GM18858 (cell line): ENCODE measurements at regions not wholly inside any gene's neighbourhood (a gene's known extent, or its start where the extent isn't known, plus 50 kb on each side); places are given as distances from the start of the nearest gene placed in this dataset.

Source experiments
- ATAC-seq: cut with Tn5 transposase; IDR thresholded peaks from one replicate; pipeline ENCODE4 v1.9.1; 2021; ENCODE audit not compliant: unreplicated experiment

- no peak for ATAC-seq
These were observed 127.6 kb upstream of the LPP start for GRCh38 chr3:188026191-188026968.

DNA sequence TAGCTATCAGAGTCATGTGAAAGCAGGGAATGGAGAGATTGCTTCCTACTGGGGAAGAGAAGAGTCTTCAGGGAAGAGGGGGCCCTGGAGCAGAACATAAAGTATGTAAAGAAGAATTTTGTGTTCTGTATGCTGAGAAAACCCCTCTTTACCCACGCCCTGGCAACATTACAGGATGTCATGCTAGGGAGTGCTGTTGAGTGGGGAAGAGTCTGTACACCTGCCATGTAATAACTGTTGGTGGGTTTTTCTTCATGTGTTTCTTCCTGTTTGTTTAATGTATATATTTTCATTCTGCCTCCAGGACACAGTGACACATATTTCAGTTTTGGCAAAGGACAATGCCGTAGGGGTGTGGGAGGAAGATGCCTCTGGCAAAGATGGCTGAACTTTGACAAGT is 122.8 kb upstream of the LPP start:
- ATAC-seq, result no peak

DNA sequence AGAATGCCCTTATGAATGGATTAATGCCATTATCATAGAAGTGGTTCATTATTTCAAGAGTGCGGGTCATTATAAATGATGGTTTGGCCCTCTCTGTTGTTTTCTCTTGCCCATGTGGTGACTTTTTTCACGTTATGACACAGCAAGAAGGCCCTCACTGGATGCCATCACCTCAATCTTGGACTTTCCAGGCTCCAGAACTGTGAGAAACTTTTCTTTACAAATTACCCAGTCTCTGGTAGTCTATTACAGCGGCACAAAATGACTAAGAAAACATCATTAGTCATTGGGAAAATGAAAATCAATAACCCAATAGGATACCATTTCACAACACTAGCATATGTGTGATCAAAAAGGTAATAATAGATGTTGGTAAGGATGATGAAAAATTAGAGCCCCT is 119.0 kb upstream of the LPP start:
- no peak for ATAC-seq

- no peak for ATAC-seq
These were observed 117.4 kb upstream of the LPP start for GRCh38 chr3:188036375-188037194.

DNA sequence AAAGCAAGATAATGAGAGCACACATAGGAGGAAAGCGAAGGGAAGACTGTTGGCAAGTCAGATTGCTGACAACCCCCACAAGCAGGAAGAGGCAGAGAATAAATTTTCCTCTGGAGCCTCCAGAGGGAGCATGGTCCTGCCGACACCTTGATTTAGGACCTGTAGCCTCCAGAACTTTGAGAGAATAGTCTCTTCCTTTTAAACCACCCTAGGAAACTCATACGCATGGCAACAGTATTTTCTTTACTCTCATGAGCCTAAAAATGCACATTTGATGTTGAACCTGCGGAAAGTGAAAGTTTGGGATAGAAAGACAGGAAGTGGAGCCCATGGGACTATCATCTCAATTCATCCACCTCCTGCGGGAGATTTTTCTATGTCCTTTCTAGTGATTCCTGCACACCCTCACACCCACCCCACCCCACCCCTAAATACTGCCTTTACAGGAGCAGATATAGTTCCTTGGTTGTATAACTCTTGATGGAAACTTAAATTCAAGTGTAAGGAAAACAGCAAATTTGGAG is 116.7 kb upstream of the LPP start:
- no peak for ATAC-seq

DNA sequence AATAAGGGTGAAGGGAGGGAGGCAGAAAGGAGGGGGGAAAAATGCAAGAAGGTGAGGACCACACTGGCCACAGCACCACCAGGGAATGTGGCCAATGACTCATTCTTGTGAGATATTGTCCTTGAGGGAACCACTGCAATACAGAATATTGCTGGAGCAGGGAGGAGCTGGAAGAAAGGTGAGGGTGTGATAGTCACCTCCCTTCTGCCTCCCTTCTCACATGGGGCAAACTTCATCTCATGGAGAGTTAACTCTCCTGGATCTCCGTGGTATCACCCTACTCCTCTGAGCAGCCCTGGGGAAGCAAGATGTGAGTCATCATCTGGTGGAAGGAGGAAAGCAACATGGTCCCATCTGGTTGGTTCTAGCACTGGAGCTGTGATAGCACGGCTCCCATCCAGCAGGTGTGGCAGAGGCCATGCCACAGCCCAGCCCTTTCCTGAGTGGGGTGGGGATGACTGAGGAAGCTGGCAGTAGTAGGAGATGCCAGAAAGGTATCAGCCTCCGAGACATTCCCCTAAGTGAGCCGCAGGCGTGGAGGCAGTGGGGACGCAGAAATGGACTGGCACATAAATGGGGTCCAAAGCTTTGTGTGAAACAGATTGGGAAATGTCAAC is 115.9 kb upstream of the LPP start:
- no peak for ATAC-seq

DNA sequence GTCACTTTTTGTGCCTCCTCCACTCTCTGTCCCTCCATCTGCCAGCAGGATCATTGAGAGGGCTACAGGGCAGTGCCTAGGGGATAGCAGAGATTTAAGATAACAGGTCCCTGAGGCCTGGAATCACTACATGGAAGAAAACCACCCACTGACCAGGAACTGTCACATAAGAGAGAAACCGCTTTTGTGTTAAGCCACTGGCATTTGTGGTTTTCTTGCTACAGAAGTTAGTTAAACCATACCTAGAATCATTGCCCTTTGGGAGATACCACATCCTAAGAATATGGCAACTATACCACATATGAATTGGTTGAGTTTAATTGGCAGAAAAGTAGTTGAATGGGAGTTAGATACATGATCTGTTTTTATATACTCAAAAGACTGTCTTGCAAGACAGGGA is 112.8 kb upstream of the LPP start:
- no peak for ATAC-seq

GRCh38 chr3:188041895-188042294 is 112.1 kb upstream of the LPP start:
- no peak for ATAC-seq

- ATAC-seq, result no peak
These were observed 111.5 kb upstream of the LPP start for GRCh38 chr3:188042466-188042865.

DNA sequence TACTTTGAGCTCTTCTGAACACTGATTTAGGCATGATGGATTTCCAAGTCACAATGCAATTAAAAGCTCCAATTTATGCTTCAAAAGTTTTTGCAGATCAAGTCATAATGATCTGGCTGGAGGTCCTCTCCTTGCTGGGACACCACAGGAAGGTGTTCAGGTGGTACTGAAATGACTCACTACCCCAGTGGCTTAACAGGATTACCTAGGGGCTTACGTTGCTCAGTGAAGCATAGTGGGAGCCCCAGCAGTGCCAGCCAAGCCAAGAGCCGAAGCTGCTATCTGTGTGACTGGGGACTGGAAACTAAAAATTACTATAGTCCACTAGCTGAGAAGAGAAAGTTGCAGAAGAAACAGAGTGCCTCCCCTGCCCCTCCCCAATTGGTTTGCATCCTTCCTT is 110.1 kb upstream of the LPP start:
- no peak for ATAC-seq

- ATAC-seq, result no peak
These were observed 107.3 kb upstream of the LPP start for GRCh38 chr3:188046561-188047211.

GRCh38 chr3:188047536-188047935 is 106.4 kb upstream of the LPP start:
- no peak for ATAC-seq

GRCh38 chr3:188049606-188050530 is 104.1 kb upstream of the LPP start:
- ATAC-seq, result no peak

DNA sequence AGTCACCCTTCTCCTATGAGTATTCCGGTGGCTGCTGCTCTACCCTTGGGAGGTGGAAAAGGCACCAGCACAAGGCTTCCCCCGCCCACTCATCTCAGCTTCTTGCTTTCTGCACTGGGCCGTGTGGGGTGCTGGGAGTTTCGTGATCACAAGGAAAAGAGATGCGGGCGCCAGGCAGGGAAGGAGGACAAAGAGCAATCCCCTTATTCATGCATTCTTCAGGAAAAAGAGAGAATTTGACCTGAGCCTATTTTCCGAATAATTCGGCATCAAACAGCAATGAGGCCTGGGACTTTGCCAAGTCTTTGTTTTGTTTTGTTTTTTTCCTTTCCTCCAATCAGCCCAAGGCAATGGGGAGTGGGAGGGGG is 102.2 kb upstream of the LPP start:
- no peak for ATAC-seq

DNA sequence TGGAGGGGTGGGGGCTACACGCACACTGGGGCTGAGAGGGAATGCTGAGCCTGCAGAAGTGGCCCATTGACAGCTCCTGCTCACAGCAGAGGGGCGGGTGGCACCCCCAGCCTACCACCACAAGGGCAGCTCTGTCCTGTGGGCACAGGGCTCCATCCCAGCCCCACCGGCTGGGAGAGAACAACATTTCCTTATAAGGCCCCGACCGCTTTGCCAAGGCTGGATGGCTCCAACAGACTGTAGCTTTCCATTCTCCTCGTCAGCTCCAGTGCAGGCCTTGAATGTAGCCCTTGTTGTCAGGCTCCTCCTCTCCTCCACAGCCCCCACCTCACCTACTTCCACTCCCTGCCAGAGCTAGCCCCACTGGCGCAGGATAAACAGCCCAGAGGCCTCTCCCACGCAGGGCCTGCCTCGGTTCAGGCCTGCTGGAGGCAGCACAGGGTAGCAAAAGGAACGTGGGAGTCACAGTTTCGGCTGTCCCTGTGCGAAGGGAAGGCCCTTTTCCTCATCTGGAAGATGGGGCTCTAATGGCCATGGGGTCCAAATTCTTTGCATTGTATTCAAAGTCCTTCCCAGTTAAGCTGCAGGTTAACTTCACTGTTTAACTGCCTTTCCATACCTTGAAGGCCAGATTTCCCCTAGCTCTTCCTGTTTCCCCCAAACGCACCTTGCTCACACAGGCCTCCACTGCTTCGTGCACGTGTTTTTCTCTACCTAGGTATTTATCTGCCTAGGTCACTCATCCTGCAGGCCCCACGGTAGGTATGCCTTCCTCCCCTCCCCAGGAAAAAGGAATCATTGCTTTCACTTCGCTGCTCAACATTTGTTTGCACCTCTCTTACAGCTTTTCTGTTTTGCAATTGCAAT is 101.6 kb upstream of the LPP start:
- no peak for ATAC-seq

DNA sequence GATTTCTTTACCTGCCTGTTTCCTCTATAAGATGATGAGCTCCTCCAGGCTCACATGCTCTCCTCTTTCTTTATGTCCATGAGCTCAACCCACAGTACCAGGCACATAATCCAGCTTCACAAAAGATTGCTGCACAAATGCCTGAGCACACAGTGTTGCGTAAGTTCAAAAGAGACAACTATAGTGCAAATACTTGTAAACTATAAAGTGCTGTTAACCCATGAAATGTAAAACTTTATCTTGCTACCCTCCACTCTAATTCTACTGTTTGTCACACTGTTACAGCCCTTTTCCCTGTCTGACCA is 101.0 kb upstream of the LPP start:
- ATAC-seq, result no peak

GRCh38 chr3:188053710-188054380 is 100.1 kb upstream of the LPP start:
- no peak for ATAC-seq

DNA sequence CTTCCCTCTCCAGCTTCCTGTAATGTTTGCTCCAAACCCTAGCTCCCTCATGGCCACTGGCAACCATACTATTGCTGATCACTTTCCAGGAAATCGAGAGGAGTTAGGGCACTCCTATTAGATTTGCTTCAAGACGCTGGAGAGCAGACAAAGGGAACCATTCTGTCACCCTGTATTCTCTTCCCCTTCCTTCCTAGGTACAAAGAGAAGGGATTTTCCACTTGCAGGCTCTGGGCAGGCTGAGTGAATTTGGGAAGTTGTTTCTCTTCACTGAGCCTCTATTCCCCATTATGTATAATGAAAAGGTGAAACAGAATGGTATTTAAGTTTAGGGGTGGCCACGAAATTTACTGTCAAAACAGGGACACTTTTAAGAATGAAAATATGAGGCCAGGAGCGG is 99.4 kb upstream of the LPP start:
- no peak for ATAC-seq

DNA sequence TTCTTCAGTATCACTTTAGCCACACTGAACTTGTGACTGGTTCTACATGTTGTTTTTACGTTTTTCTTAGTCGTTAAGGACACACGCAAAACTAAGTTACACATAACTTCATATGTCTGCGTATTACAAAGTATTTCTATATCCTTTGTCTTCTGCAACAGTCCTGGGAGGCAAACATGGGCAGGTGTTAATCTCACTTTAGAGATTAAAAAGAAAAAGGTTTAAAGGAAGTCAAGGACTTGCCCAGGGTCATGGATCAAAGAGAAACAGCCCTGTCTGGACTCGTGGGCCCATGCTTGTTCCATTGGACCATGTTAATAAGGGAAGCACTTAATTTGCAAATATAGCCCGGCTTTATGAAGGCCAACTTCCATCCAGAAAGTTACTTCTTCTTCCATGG is 98.6 kb upstream of the LPP start:
- ATAC-seq, result no peak
